AG04450 (cell line): ENCODE measurements at regions not wholly inside any gene's neighbourhood (a gene's known extent, or its start where the extent isn't known, plus 50 kb on each side); places are given as distances from the start of the nearest gene placed in this dataset.
"Not testable (repeated sequence)": the region's sequence is repeated elsewhere in the genome, so short reads cannot be mapped to it uniquely, and the experiment has no call there.

ENCODE experiments used
- CTCF ChIA-PET: fragments of 300-600, 350-600 bp; formaldehyde crosslinking; extraction: SDS; loops from one replicate; lab custom pipeline; 2022; ENCODE audit warnings: antibody characterized with exemption, inconsistent platforms; lab: Charles Lee
- POLR2A ChIA-PET: fragments of 350-600 bp; formaldehyde crosslinking; extraction: SDS; loops from one replicate; lab custom pipeline; 2021; ENCODE audit warnings: antibody characterized with exemption, inconsistent platforms; lab: Yijun Ruan, JAX
- DNase-seq: peaks from one replicate; pipeline ENCODE4 v3.0.0-alpha.2; 2011; ENCODE audit warnings: low read depth, low spot score
- H3K27ac ChIP-seq: one replicate; pipeline ENCODE4 v1.5.1; 2012; ENCODE audit warnings: low read depth, low read length, control low read depth
- H3K27me3 ChIP-seq: one replicate; pipeline ENCODE4 v1.6.0; 2012; ENCODE audit warnings: low read length; ENCODE audit not compliant: control insufficient read depth, insufficient read depth
- H3K4me3 ChIP-seq: 2 replicates; pipeline ENCODE4 v1.5.1; 2011; ENCODE audit warnings: mild to moderate bottlenecking, low read depth, low read length, control low read depth
- H3K9me3 ChIP-seq: 2 replicates; pipeline ENCODE4 v1.5.1; 2012; ENCODE audit warnings: low read length; ENCODE audit not compliant: control insufficient read depth, insufficient read depth

DNA sequence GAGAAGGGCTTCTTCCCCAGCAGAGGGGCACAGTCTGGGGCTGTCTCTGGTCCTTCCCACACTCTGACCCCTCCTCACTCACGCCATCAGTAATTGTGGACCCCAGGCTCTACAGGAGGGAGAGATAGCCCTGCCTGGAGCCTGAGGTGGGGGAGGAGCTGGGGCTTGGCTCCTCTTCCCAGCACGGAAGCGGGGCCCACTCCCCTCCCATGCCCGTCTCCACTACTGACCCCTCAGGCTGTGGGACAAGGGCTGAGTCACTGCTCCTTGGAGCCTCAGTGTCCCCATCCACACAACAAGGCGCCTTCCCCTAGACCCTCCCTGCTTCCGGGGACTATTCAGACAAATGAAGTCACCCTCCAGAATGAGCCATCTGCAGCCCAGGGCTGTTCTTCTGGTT lies 133.1 kb downstream of the TNFRSF13B start:
- H3K27me3 ChIP-seq, POLR2A ChIA-PET, H3K27ac ChIP-seq, H3K9me3 ChIP-seq, DNase-seq, CTCF ChIA-PET, H3K4me3 ChIP-seq: not testable (repeated sequence)

DNA sequence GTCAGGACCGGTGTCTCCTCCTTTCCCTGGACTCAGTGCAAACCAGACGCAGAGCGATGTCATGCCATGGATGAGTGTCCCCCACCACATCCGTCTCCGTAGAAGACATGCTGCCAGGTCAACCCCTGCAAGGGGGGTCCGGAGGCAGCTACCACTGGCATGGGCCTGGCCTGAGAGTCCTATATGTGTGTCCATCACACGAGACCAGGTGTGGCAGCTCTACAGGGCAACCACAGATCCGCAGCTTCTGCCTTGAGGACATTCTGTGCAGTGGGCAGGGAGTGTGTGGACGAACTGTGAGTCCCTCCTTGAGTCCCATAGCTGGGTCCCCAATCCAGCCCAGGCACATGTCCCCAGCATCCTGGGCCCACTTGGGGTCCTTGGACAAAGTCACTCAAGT lies 133.6 kb downstream of the TNFRSF13B start:
- DNase-seq, H3K27ac ChIP-seq, H3K4me3 ChIP-seq, CTCF ChIA-PET, H3K9me3 ChIP-seq, H3K27me3 ChIP-seq, POLR2A ChIA-PET: not testable (repeated sequence)

DNA sequence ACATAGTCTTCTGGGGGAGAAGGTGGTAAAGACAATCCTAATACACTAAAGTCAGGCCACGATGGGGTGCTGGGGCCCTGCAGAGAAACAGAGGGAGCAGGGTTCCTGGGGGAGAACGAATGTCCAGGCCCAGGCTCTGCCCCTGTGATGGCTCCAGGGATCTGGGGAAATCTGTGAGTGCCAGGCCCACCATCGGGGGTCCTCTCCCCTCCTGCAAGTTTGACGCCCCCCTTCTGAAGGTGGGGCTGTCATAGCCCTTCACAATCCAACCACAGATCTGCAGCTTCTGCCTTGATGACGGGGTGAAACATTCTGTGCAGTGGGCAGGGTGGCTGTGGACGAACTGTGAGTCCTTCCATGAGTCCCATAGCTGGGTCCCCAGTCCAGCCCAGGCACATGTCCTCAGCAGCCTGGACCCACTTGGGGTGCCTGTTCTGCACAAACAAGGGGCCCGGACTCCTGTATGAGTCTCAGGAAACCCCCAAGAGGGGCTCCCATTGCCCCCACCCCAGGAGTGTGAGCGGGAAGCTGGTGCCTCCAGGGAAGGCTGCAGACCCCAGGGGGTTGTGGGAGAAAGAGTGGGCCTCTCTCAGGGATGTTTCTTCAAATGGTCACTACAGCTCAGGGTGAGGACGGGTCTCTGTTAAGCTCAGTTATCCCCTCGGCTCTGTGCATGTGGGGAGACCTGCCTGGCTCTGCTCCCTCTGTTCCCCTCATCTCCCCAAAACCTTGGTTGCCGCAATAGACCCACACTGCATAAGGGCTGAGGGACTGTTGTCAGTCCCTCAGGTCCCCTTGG lies 134.3 kb downstream of the TNFRSF13B start:
- DNase-seq, CTCF ChIA-PET, POLR2A ChIA-PET: not testable (repeated sequence)

DNA sequence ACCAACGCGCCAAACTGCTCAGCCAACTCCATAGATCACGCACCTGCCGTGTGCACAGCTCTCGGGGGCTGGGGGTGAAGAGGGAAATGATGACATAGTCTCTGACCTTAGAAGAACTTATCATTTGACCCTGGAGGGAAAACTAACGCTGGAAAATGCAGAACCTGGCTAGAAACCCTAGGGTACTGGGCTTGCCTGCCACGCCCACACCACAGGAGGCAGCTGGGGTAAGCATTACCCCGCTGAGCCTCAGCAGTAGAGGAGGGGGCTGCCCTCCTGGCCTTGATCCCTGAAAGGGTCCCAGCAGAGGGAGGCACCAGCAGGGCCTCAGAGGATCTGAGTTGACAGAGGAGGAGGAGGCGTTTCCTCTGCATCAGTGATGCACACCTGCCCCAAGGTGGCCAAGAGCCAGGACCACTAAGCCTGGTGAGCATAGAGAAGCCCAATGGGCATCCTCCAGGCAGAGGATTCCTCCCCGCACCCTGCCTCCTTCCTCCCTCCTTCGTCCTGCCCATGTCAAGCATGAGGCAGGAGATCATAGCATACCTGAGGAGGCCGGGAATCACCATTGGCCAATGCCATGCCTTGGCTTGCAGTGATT lies 135.5 kb downstream of the TNFRSF13B start:
- H3K27me3 ChIP-seq, CTCF ChIA-PET, H3K9me3 ChIP-seq, POLR2A ChIA-PET, H3K27ac ChIP-seq, DNase-seq, H3K4me3 ChIP-seq: not testable (repeated sequence)

More for the DNA sequence above, 134.3 kb downstream of the TNFRSF13B start:
- not testable (repeated sequence) for H3K4me3 ChIP-seq, H3K9me3 ChIP-seq, H3K27ac ChIP-seq, H3K27me3 ChIP-seq

DNA sequence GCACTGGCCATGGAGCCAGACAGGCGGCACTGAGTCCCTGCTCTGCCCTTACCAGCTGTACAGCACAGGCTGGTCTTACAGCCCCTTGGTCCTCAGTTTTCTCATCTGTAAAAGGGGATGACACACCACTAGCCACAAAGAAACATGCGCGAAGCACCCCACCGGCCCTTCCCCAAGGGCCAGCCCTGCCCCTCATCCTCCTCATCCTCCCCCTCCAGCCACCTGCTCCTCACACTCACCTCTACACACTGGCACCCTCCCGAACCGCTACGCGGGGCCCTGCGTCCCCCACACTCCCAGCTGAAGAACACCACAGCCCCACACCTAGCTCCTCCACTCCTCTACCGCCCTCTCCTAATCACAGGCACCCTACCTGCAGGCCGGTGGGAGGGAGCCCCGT lies 138.4 kb downstream of the TNFRSF13B start:
- H3K27me3 ChIP-seq, H3K9me3 ChIP-seq, DNase-seq, H3K4me3 ChIP-seq, POLR2A ChIA-PET, CTCF ChIA-PET, H3K27ac ChIP-seq: not testable (repeated sequence)

DNA sequence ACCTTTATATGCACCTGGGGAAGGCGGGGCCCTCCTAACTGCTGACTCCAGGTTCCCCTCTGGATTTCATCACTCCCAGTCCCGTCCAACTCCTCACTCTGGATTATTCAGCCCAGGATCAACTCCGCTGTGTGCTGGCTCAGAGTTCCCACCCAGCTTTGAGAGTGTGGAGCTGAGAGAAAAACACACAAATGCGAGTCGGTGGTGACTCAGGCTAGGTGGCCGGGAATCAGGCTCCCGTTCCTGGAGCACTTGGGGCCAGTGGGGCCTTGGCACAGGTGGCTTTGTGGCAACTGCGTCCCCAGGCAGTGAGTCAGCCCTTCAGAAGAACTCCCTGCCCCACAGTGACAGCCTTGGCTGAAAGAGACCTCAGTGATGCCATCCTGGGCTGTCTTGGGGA lies 139.1 kb downstream of the TNFRSF13B start:
- DNase-seq, CTCF ChIA-PET, H3K27ac ChIP-seq, POLR2A ChIA-PET, H3K9me3 ChIP-seq, H3K27me3 ChIP-seq, H3K4me3 ChIP-seq: not testable (repeated sequence)

DNA sequence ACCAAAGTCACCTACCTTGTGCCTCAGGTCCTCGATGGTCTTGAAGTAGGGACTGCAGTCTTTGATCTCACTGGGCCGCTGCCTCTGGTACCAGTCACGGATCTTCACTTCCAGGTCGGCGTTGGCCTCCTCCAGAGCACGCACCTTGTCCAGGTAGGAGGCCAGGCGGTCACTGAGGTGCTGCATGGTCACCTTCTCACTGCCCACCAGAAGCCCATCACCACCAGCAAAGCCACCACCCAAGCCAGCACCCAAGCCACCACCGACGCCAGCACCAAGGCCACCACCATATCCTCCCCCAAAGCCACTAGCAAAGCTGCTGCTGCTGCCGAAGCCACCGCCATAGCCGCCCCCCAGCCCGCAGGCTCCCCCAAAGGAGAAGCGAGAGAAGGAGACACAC lies 139.7 kb downstream of the TNFRSF13B start:
- POLR2A ChIA-PET, DNase-seq, H3K9me3 ChIP-seq, H3K27me3 ChIP-seq, H3K4me3 ChIP-seq, H3K27ac ChIP-seq, CTCF ChIA-PET: not testable (repeated sequence)

DNA sequence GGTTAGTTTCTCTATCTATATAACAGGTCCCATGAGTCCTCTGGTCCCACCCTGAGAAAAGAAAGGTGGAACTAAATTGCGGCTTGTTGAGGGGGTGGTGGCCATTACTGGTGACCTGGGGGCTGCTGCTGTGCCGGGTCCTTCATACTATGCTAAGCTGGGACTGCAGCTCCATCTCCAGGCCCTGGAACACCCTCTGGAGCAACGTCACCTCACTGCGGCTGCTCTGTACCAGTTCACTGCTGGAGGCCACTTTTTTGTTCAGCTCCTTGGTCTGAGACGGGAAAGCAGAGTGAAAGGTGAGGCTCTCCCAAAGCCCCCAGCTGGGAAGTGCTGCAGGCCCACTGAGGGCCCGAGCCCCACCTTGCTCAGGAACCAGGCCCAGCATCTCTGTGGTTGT lies 140.7 kb downstream of the CCDC144A start:
- POLR2A ChIA-PET, DNase-seq, CTCF ChIA-PET: not testable (repeated sequence)

DNA sequence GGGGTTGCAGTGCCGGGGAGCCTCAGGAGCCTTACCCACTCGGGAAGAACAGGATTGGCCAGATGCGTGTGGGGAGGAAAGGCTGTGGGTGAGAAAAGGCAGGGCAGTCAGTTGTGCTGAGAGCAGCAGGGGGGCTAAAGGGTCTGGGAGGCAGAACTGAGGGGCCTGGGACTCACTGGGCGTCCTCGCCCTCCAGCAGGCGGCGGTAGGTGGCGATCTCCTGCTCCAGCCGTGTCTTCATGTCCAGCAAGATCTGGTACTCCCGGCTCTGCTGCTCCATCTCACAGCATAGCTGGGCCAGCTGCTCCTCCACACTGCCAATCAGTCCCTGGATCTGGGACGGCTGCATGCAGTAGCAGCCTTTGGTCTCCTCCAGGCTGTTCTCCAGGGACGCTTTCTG lies 140.2 kb downstream of the CCDC144A start:
- H3K4me3 ChIP-seq, POLR2A ChIA-PET, CTCF ChIA-PET, H3K27me3 ChIP-seq, H3K27ac ChIP-seq, DNase-seq, H3K9me3 ChIP-seq: not testable (repeated sequence)

More for the DNA sequence above, 140.7 kb downstream of the CCDC144A start:
- H3K4me3 ChIP-seq, H3K9me3 ChIP-seq, H3K27me3 ChIP-seq, H3K27ac ChIP-seq: not testable (repeated sequence)
